H1 (cell line): ENCODE measurements at regions not wholly inside any gene's neighbourhood (a gene's known extent, or its start where the extent isn't known, plus 50 kb on each side); places are given as distances from the start of the nearest gene placed in this dataset.

ENCODE experiments used
- BRCA1 ChIP-seq: IDR thresholded peaks from 2 replicates; pipeline ENCODE4 v1.6.1; 2012; ENCODE audit warnings: low read depth, low read length, improper control_type of control experiment
- CHD7 ChIP-seq: fragments of 300-600 bp; sonication (generic); IDR thresholded peaks from 2 replicates; pipeline ENCODE4 v1.7.1; 2012; ENCODE audit warnings: low read length, moderate library complexity, mild to moderate bottlenecking, inconsistent platforms; ENCODE audit not compliant: insufficient replicate concordance
- MAFK ChIP-seq: IDR thresholded peaks from 2 replicates; pipeline ENCODE4 v1.6.1; 2012; ENCODE audit warnings: low read depth, mild to moderate bottlenecking, improper control_type of control experiment, low read length
- POLR2A ChIP-seq, 2 experiments: IDR thresholded peaks; 1 replicate in 1 of 2; 2 replicates in 1 of 2; pipeline ENCODE4 v1.6.1; 2011; ENCODE audit warnings: low read depth in 2 of 2, low read length in 2 of 2, mild to moderate bottlenecking in 2 of 2; ENCODE audit errors: control extremely low read depth in 1 of 2
- SIN3A ChIP-seq, 2 experiments: IDR thresholded peaks in 1 of 2; conservative IDR thresholded peaks in 1 of 2; 2 replicates each; pipeline ENCODE4 v1.6.1; 2011 to 2012; ENCODE audit warnings: low read length in 2 of 2, improper control_type of control experiment in 1 of 2, low read depth in 1 of 2, mild to moderate bottlenecking in 1 of 2
- SP4 ChIP-seq: IDR thresholded peaks from 2 replicates; pipeline ENCODE4 v1.6.1; 2012; ENCODE audit warnings: low read length, inconsistent platforms
- TEAD4 ChIP-seq: IDR thresholded peaks from 2 replicates; pipeline ENCODE4 v1.6.1; 2012; ENCODE audit warnings: low read depth, low read length, inconsistent platforms, mixed read lengths

GRCh38 chr3:83426300-83426699 lies 1532.5 kb upstream of the CADM2 start (continued):
- TF ChIP-seq CHD7 (no peak), MAFK (no peak), BRCA1 (no peak), SP4 (no peak), TEAD4 (no peak), POLR2A (IDR thresholded peaks at IDR 0.05; ENCODE audit: control extremely low read depth in 1 of 2, low read depth in 2 of 2, low read length in 2 of 2) (no peak), SIN3A (conservative IDR thresholded peaks at IDR 0.05 in 1 of 2, IDR thresholded peaks at IDR 0.05 in 1 of 2; ENCODE audit: low read depth in 1 of 2, low read length in 2 of 2) (no peak)
- TF ChIP-seq, all 59 proteins: peak for 0
